Liver (tissue), 7 donors: ENCODE measurements at regions not wholly inside any gene's neighbourhood (a gene's known extent, or its start where the extent isn't known, plus 50 kb on each side); places are given as distances from the start of the nearest gene placed in this dataset.

Experiments
- DNase-seq: peaks from one replicate; pipeline ENCODE4 v3.0.0-alpha.2; 2017; ENCODE audit warnings: low spot score
- H3K27ac ChIP-seq, 2 donors: one replicate each; pipeline ENCODE4 v1.7.0; 2013; ENCODE audit warnings: inconsistent platforms in 2 of 2, low read length in 2 of 2, control low read depth in 1 of 2, low read depth in 1 of 2, mild to moderate bottlenecking in 1 of 2
- H3K27me3 ChIP-seq, 4 donors: one replicate each; pipeline versions ENCODE4 v1.6.1 to v1.7.0; 2013; ENCODE audit warnings: low read length in 3 of 4, inconsistent platforms in 1 of 4, mild to moderate bottlenecking in 1 of 4, moderate library complexity in 1 of 4; ENCODE audit not compliant: control insufficient read depth in 4 of 4, insufficient read depth in 4 of 4
- H3K36me3 ChIP-seq, 4 donors: one replicate each; pipeline versions ENCODE4 v1.6.1 to v1.7.0; 2013; ENCODE audit warnings: low read length in 3 of 4, mild to moderate bottlenecking in 3 of 4, low read depth in 1 of 4, moderate library complexity in 1 of 4; ENCODE audit not compliant: control insufficient read depth in 4 of 4, insufficient read depth in 3 of 4
- H3K4me1 ChIP-seq, 4 donors: one replicate each; pipeline versions ENCODE4 v1.6.1 to v1.7.0; 2013; ENCODE audit warnings: low read length in 3 of 4, mild to moderate bottlenecking in 3 of 4, moderate library complexity in 1 of 4; ENCODE audit not compliant: control insufficient read depth in 4 of 4, insufficient read depth in 4 of 4
- H3K4me3 ChIP-seq, 3 donors: one replicate each; pipeline versions ENCODE4 v1.6.1 to v1.7.0; 2013; ENCODE audit warnings: low read length in 3 of 3, control low read depth in 1 of 3, low read depth in 1 of 3, mild to moderate bottlenecking in 1 of 3
- H3K9ac ChIP-seq, 2 donors: one replicate each; pipeline ENCODE4 v1.7.0; 2013; ENCODE audit warnings: low read length in 2 of 2, mild to moderate bottlenecking in 2 of 2, moderate library complexity in 2 of 2, control low read depth in 1 of 2, low read depth in 1 of 2
- H3K9me3 ChIP-seq, 4 donors: one replicate each; pipeline versions ENCODE4 v1.6.1 to v1.7.0; 2013; ENCODE audit warnings: low read length in 3 of 4; ENCODE audit not compliant: control insufficient read depth in 4 of 4
- ATF3 ChIP-seq: IDR thresholded peaks from 2 replicates; pipeline ENCODE4 v1.6.1; 2016; ENCODE audit warnings: antibody characterized with exemption
- CTCF ChIP-seq: fragments of 150-350 bp; IDR thresholded peaks from 2 replicates; pipeline ENCODE4 v1.5.1; 2017; ENCODE audit warnings: improper control_type of control experiment, low read depth, low read length; ENCODE audit not compliant: missing input control
- EGR1 ChIP-seq, 2 donors: IDR thresholded peaks; 2 replicates each; pipeline ENCODE4 v1.6.1; 2016 to 2018; ENCODE audit warnings: antibody characterized with exemption in 2 of 2, low read depth in 2 of 2
- FOXA1 ChIP-seq: IDR thresholded peaks from 2 replicates; pipeline ENCODE4 v1.6.1; 2016; ENCODE audit warnings: antibody characterized with exemption
- FOXA2 ChIP-seq: IDR thresholded peaks from 2 replicates; pipeline ENCODE4 v1.6.1; 2016; ENCODE audit warnings: antibody characterized with exemption
- GABPA ChIP-seq, 2 donors: IDR thresholded peaks in 1 of 2; conservative IDR thresholded peaks in 1 of 2; 2 replicates each; pipeline ENCODE4 v1.6.1; 2016; ENCODE audit warnings: antibody characterized with exemption in 2 of 2, mild to moderate bottlenecking in 1 of 2, moderate library complexity in 1 of 2
- HNF4A ChIP-seq, 2 donors: conservative IDR thresholded peaks; 2 replicates each; pipeline ENCODE4 v1.6.1; 2016; ENCODE audit warnings: antibody characterized with exemption in 2 of 2, mild to moderate bottlenecking in 2 of 2
- HNF4G ChIP-seq: IDR thresholded peaks from 2 replicates; pipeline ENCODE4 v1.6.1; 2016; ENCODE audit warnings: antibody characterized with exemption
- JUND ChIP-seq, 2 donors: IDR thresholded peaks; 2 replicates each; pipeline ENCODE4 v1.6.1; 2016; ENCODE audit warnings: antibody characterized with exemption in 2 of 2
- MAX ChIP-seq: IDR thresholded peaks from 2 replicates; pipeline ENCODE4 v1.6.1; 2016; ENCODE audit warnings: antibody characterized with exemption
- NR2F2 ChIP-seq: IDR thresholded peaks from 2 replicates; pipeline ENCODE4 v1.6.1; 2016; ENCODE audit warnings: antibody characterized with exemption
- RAD21 ChIP-seq, 2 donors: IDR thresholded peaks; 2 replicates each; pipeline ENCODE4 v1.6.1; 2016; ENCODE audit warnings: antibody characterized with exemption in 2 of 2, mild to moderate bottlenecking in 2 of 2
- REST ChIP-seq: IDR thresholded peaks from 2 replicates; pipeline ENCODE4 v1.6.1; 2016; ENCODE audit warnings: antibody characterized with exemption, mild to moderate bottlenecking
- RXRA ChIP-seq, 2 donors: IDR thresholded peaks; 2 replicates each; pipeline ENCODE4 v1.6.1; 2017 to 2018; ENCODE audit warnings: antibody characterized with exemption in 2 of 2, mild to moderate bottlenecking in 1 of 2
- SP1 ChIP-seq: IDR thresholded peaks from 2 replicates; pipeline ENCODE4 v1.6.1; 2018; ENCODE audit warnings: antibody characterized with exemption, mild to moderate bottlenecking
- TAF1 ChIP-seq: conservative IDR thresholded peaks from 2 replicates; pipeline ENCODE4 v1.6.1; 2016; ENCODE audit warnings: antibody characterized with exemption, mild to moderate bottlenecking
- YY1 ChIP-seq: IDR thresholded peaks from 2 replicates; pipeline ENCODE4 v1.6.1; 2016; ENCODE audit warnings: antibody characterized with exemption, mild to moderate bottlenecking
- ZBTB33 ChIP-seq: IDR thresholded peaks from 2 replicates; pipeline ENCODE4 v1.6.1; 2016; ENCODE audit warnings: antibody characterized with exemption
- donor health status: healthy.
- donor health status: healthy.
- donor health status: healthy.
- donor health status: healthy.

- Histone ChIP-seq H3K9me3 (no peaks in the 10 kb centered on the region), H3K36me3 (no peaks in the 10 kb centered on the region), H3K4me3 (no peak overlapping the region), H3K27ac (no peak overlapping the region), H3K4me1 (no peaks in the 10 kb centered on the region), H3K27me3 (no peaks in the 10 kb centered on the region), H3K9ac (no peak overlapping the region)
- TF ChIP-seq TAF1: no peak
- TF ChIP-seq HNF4G: no peak
- TF ChIP-seq YY1: no peak
- TF ChIP-seq CTCF: no peak
- no peak for TF ChIP-seq RAD21 (IDR thresholded peaks at IDR 0.05)
- no peak for TF ChIP-seq FOXA2
- no peak for TF ChIP-seq JUND (IDR thresholded peaks at IDR 0.05)
- no peak for TF ChIP-seq SP1
- TF ChIP-seq NR2F2: no peak
- no peak for TF ChIP-seq EGR1 (IDR thresholded peaks at IDR 0.05; ENCODE audit: low read depth in 2 of 2)
- TF ChIP-seq MAX: no peak
- TF ChIP-seq HNF4A (conservative IDR thresholded peaks at IDR 0.05): no peak
- no peak for TF ChIP-seq RXRA (IDR thresholded peaks at IDR 0.05)
- TF ChIP-seq REST: no peak
- no peak for TF ChIP-seq GABPA (IDR thresholded peaks at IDR 0.05 in 1 of 2, conservative IDR thresholded peaks at IDR 0.05 in 1 of 2)
- TF ChIP-seq ATF3: no peak
- TF ChIP-seq ZBTB33: no peak
- no peak for TF ChIP-seq FOXA1
- no peak for DNase-seq
Observed at GRCh38 chr3:154992655-154993054, 87.5 kb upstream of the MME start.

- Histone ChIP-seq H3K9me3 (no peaks in the 10 kb centered on the region), H3K4me1 (no peaks in the 10 kb centered on the region), H3K27me3 (no peaks in the 10 kb centered on the region), H3K4me3 (no peak overlapping the region), H3K36me3 (no peaks in the 10 kb centered on the region), H3K9ac (no peak overlapping the region), H3K27ac (no peak overlapping the region)
- DNase-seq: no peak
- TF ChIP-seq GABPA (IDR thresholded peaks at IDR 0.05 in 1 of 2, conservative IDR thresholded peaks at IDR 0.05 in 1 of 2): no peak
- no peak for TF ChIP-seq TAF1
- no peak for TF ChIP-seq ATF3
- no peak for TF ChIP-seq REST
- TF ChIP-seq EGR1 (IDR thresholded peaks at IDR 0.05; ENCODE audit: low read depth in 2 of 2): no peak
- TF ChIP-seq SP1: no peak
- TF ChIP-seq JUND (IDR thresholded peaks at IDR 0.05): no peak
- TF ChIP-seq YY1: no peak
- no peak for TF ChIP-seq FOXA2
- no peak for TF ChIP-seq NR2F2
- no peak for TF ChIP-seq RXRA (IDR thresholded peaks at IDR 0.05)
- no peak for TF ChIP-seq MAX
- no peak for TF ChIP-seq HNF4G
- TF ChIP-seq FOXA1: no peak
Observed at GRCh38 chr3:154990543-154990942, 89.6 kb upstream of the MME start.
